ENCODE measurements at regions not wholly inside any gene's neighbourhood (a gene's known extent, or its start where the extent isn't known, plus 50 kb on each side); places are given as distances from the start of the nearest gene placed in this dataset.
A peak's percentile ranks its signal among the peaks of the same experiment; 100 is the strongest.

GRCh38 chr9:69955536-69956355 lies 87.9 kb upstream of the MAMDC2 start:
- no peak for DNase-seq

GRCh38 chr9:69961843-69962242 lies 81.8 kb upstream of the MAMDC2 start:
- DNase-seq = no peak

GRCh38 chr9:69963803-69964202 lies 79.8 kb upstream of the MAMDC2 start:
- DNase-seq = no peak

GRCh38 chr9:69964446-69964845 lies 79.2 kb upstream of the MAMDC2 start:
- no peak for DNase-seq

GRCh38 chr9:69965416-69966145 lies 78.1 kb upstream of the MAMDC2 start:
- no peak for DNase-seq

GRCh38 chr9:69967344-69967743 lies 76.3 kb upstream of the MAMDC2 start:
- no peak for DNase-seq

- DNase-seq = no peak
These were observed 73.6 kb upstream of the MAMDC2 start for GRCh38 chr9:69970001-69970533.

- DNase-seq = peak; percentile 73
These were observed 71.8 kb upstream of the MAMDC2 start for GRCh38 chr9:69971643-69972449.

- no peak for DNase-seq
These were observed 68.0 kb upstream of the MAMDC2 start for GRCh38 chr9:69975681-69976080.

GRCh38 chr9:69976152-69976551 lies 67.5 kb upstream of the MAMDC2 start:
- DNase-seq = no peak

GRCh38 chr9:69980041-69980440 lies 63.6 kb upstream of the MAMDC2 start:
- DNase-seq = no peak

- DNase-seq = no peak
These were observed 63.1 kb upstream of the MAMDC2 start for GRCh38 chr9:69980591-69980990.

- DNase-seq = no peak
These were observed 61.8 kb upstream of the MAMDC2 start for GRCh38 chr9:69981686-69982445.

- DNase-seq = no peak
These were observed 58.8 kb upstream of the MAMDC2 start for GRCh38 chr9:69984831-69985230.

- no peak for DNase-seq
These were observed 57.7 kb upstream of the MAMDC2 start for GRCh38 chr9:69985971-69986370.

- DNase-seq = no peak
These were observed 56.7 kb upstream of the MAMDC2 start for GRCh38 chr9:69986970-69987369.

- no peak for DNase-seq
These were observed 56.2 kb upstream of the MAMDC2 start for GRCh38 chr9:69987457-69987856.

- no peak for DNase-seq
These were observed 50.5 kb upstream of the MAMDC2 start for GRCh38 chr9:69993110-69993509.
